ENCODE measurements at regions not wholly inside any gene's neighbourhood (a gene's known extent, or its start where the extent isn't known, plus 50 kb on each side); places are given as distances from the start of the nearest gene placed in this dataset.

- H3K27me3 ChIP-seq (ENCODE audit: control insufficient read depth, insufficient read depth, low read length), result no peaks in the 10 kb centered on the region
- no peak overlapping the region for H3K27ac ChIP-seq (ENCODE audit: low read depth, low read length)
- H3K4me3 ChIP-seq (ENCODE audit: low read depth, low read length), result no peak overlapping the region
- no peak overlapping the region for H3K9ac ChIP-seq (ENCODE audit: low read depth, low read length)
- no peaks in the 10 kb centered on the region for H3K9me3 ChIP-seq (ENCODE audit: control insufficient read depth, insufficient read depth, low read length)
- no peaks in the 10 kb centered on the region for H3K4me1 ChIP-seq (ENCODE audit: control insufficient read depth, insufficient read depth, low read length)
- H3K36me3 ChIP-seq (ENCODE audit: control insufficient read depth, insufficient read depth, low read length), result no peaks in the 10 kb centered on the region
Observed at GRCh38 chr6:120055071-120055470, 705.5 kb upstream of the MAN1A1 start.

GRCh38 chr6:120039664-120040063 is 690.1 kb upstream of the MAN1A1 start:
- Histone ChIP-seq H3K27ac (ENCODE audit: low read depth, low read length) (no peak overlapping the region), H3K4me3 (ENCODE audit: low read depth, low read length) (no peak overlapping the region), H3K9ac (ENCODE audit: low read depth, low read length) (no peak overlapping the region), H3K36me3 (ENCODE audit: control insufficient read depth, insufficient read depth, low read length) (no peaks in the 10 kb centered on the region), H3K9me3 (ENCODE audit: control insufficient read depth, insufficient read depth, low read length) (no peaks in the 10 kb centered on the region), H3K4me1 (ENCODE audit: control insufficient read depth, insufficient read depth, low read length) (no peaks in the 10 kb centered on the region; the same call in 1 of the 2 replicates), H3K27me3 (ENCODE audit: control insufficient read depth, insufficient read depth, low read length) (no peaks in the 10 kb centered on the region)

GRCh38 chr6:120031837-120032236 is 682.3 kb upstream of the MAN1A1 start:
- Histone ChIP-seq H3K4me1 (ENCODE audit: control insufficient read depth, insufficient read depth, low read length) (no peaks in the 10 kb centered on the region), H3K27me3 (ENCODE audit: control insufficient read depth, insufficient read depth, low read length) (no peaks in the 10 kb centered on the region), H3K27ac (ENCODE audit: low read depth, low read length) (no peak overlapping the region), H3K36me3 (ENCODE audit: control insufficient read depth, insufficient read depth, low read length) (no peaks in the 10 kb centered on the region), H3K4me3 (ENCODE audit: low read depth, low read length) (no peak overlapping the region), H3K9ac (ENCODE audit: low read depth, low read length) (no peak overlapping the region), H3K9me3 (ENCODE audit: control insufficient read depth, insufficient read depth, low read length) (no peaks in the 10 kb centered on the region)

- H3K4me3 ChIP-seq (ENCODE audit: low read depth, low read length), result no peak overlapping the region
- H3K9me3 ChIP-seq (ENCODE audit: control insufficient read depth, insufficient read depth, low read length), result no peaks in the 10 kb centered on the region
- H3K36me3 ChIP-seq (ENCODE audit: control insufficient read depth, insufficient read depth, low read length), result no peaks in the 10 kb centered on the region
- H3K4me1 ChIP-seq (ENCODE audit: control insufficient read depth, insufficient read depth, low read length), result peaks cover 5% of the 10 kb centered on the region; the same call in 1 of the 2 replicates
- H3K27ac ChIP-seq (ENCODE audit: low read depth, low read length), result no peak overlapping the region
- H3K9ac ChIP-seq (ENCODE audit: low read depth, low read length), result no peak overlapping the region
- H3K27me3 ChIP-seq (ENCODE audit: control insufficient read depth, insufficient read depth, low read length), result no peaks in the 10 kb centered on the region
Observed at GRCh38 chr6:120026791-120027190, 677.2 kb upstream of the MAN1A1 start.

- H3K4me1 ChIP-seq (ENCODE audit: control insufficient read depth, insufficient read depth, low read length), result no peaks in the 10 kb centered on the region
- H3K9me3 ChIP-seq (ENCODE audit: control insufficient read depth, insufficient read depth, low read length), result no peaks in the 10 kb centered on the region
- no peak overlapping the region for H3K27ac ChIP-seq (ENCODE audit: low read depth, low read length)
- H3K27me3 ChIP-seq (ENCODE audit: control insufficient read depth, insufficient read depth, low read length), result no peaks in the 10 kb centered on the region
- H3K36me3 ChIP-seq (ENCODE audit: control insufficient read depth, insufficient read depth, low read length), result no peaks in the 10 kb centered on the region
- H3K4me3 ChIP-seq (ENCODE audit: low read depth, low read length), result no peak overlapping the region
- H3K9ac ChIP-seq (ENCODE audit: low read depth, low read length), result no peak overlapping the region
Observed at GRCh38 chr6:120010075-120010474, 660.5 kb upstream of the MAN1A1 start.

GRCh38 chr6:120005292-120005976 is 655.9 kb upstream of the MAN1A1 start:
- Histone ChIP-seq H3K4me3 (ENCODE audit: low read depth, low read length) (no peak overlapping the region), H3K9ac (ENCODE audit: low read depth, low read length) (no peak overlapping the region), H3K27ac (ENCODE audit: low read depth, low read length) (no peak overlapping the region)

GRCh38 chr6:119986934-119987549 is 637.5 kb upstream of the MAN1A1 start:
- no peaks in the 10 kb centered on the region for H3K9me3 ChIP-seq (ENCODE audit: control insufficient read depth, insufficient read depth, low read length)
- H3K27me3 ChIP-seq (ENCODE audit: control insufficient read depth, insufficient read depth, low read length), result no peaks in the 10 kb centered on the region
- H3K9ac ChIP-seq (ENCODE audit: low read depth, low read length), result no peak overlapping the region
- H3K4me3 ChIP-seq (ENCODE audit: low read depth, low read length), result no peak overlapping the region
- no peaks in the 10 kb centered on the region for H3K4me1 ChIP-seq (ENCODE audit: control insufficient read depth, insufficient read depth, low read length)
- H3K36me3 ChIP-seq (ENCODE audit: control insufficient read depth, insufficient read depth, low read length), result no peaks in the 10 kb centered on the region
- H3K27ac ChIP-seq (ENCODE audit: low read depth, low read length), result no peak overlapping the region

More at GRCh38 chr6:120005292-120005976, 655.9 kb upstream of the MAN1A1 start:
- Histone ChIP-seq H3K36me3 (ENCODE audit: control insufficient read depth, insufficient read depth, low read length) (no peaks in the 10 kb centered on the region), H3K9me3 (ENCODE audit: control insufficient read depth, insufficient read depth, low read length) (no peaks in the 10 kb centered on the region), H3K4me1 (ENCODE audit: control insufficient read depth, insufficient read depth, low read length) (no peaks in the 10 kb centered on the region), H3K27me3 (ENCODE audit: control insufficient read depth, insufficient read depth, low read length) (no peaks in the 10 kb centered on the region)

- H3K27ac ChIP-seq (ENCODE audit: low read depth, low read length), result no peak overlapping the region
- no peaks in the 10 kb centered on the region for H3K27me3 ChIP-seq (ENCODE audit: control insufficient read depth, insufficient read depth, low read length)
- H3K4me3 ChIP-seq (ENCODE audit: low read depth, low read length), result no peak overlapping the region
- no peak overlapping the region for H3K9ac ChIP-seq (ENCODE audit: low read depth, low read length)
- no peaks in the 10 kb centered on the region for H3K36me3 ChIP-seq (ENCODE audit: control insufficient read depth, insufficient read depth, low read length)
- no peaks in the 10 kb centered on the region for H3K9me3 ChIP-seq (ENCODE audit: control insufficient read depth, insufficient read depth, low read length)
- H3K4me1 ChIP-seq (ENCODE audit: control insufficient read depth, insufficient read depth, low read length), result no peaks in the 10 kb centered on the region
Observed at GRCh38 chr6:119985952-119986736, 636.6 kb upstream of the MAN1A1 start.

GRCh38 chr6:119980802-119981201 is 631.2 kb upstream of the MAN1A1 start:
- no peaks in the 10 kb centered on the region for H3K27me3 ChIP-seq (ENCODE audit: control insufficient read depth, insufficient read depth, low read length)
- H3K9me3 ChIP-seq (ENCODE audit: control insufficient read depth, insufficient read depth, low read length), result no peaks in the 10 kb centered on the region
- no peak overlapping the region for H3K27ac ChIP-seq (ENCODE audit: low read depth, low read length)
- H3K4me1 ChIP-seq (ENCODE audit: control insufficient read depth, insufficient read depth, low read length), result no peaks in the 10 kb centered on the region
- H3K9ac ChIP-seq (ENCODE audit: low read depth, low read length), result no peak overlapping the region
- H3K36me3 ChIP-seq (ENCODE audit: control insufficient read depth, insufficient read depth, low read length), result no peaks in the 10 kb centered on the region
- H3K4me3 ChIP-seq (ENCODE audit: low read depth, low read length), result no peak overlapping the region

GRCh38 chr6:119979862-119980261 is 630.3 kb upstream of the MAN1A1 start:
- Histone ChIP-seq H3K4me1 (ENCODE audit: control insufficient read depth, insufficient read depth, low read length) (no peaks in the 10 kb centered on the region), H3K27ac (ENCODE audit: low read depth, low read length) (no peak overlapping the region), H3K9me3 (ENCODE audit: control insufficient read depth, insufficient read depth, low read length) (no peaks in the 10 kb centered on the region), H3K4me3 (ENCODE audit: low read depth, low read length) (no peak overlapping the region), H3K9ac (ENCODE audit: low read depth, low read length) (no peak overlapping the region), H3K27me3 (ENCODE audit: control insufficient read depth, insufficient read depth, low read length) (no peaks in the 10 kb centered on the region), H3K36me3 (ENCODE audit: control insufficient read depth, insufficient read depth, low read length) (no peaks in the 10 kb centered on the region)

All from HUES48 (cell line).